ENCODE measurements at regions not wholly inside any gene's neighbourhood (a gene's known extent, or its start where the extent isn't known, plus 50 kb on each side); places are given as distances from the start of the nearest gene placed in this dataset.

DNA sequence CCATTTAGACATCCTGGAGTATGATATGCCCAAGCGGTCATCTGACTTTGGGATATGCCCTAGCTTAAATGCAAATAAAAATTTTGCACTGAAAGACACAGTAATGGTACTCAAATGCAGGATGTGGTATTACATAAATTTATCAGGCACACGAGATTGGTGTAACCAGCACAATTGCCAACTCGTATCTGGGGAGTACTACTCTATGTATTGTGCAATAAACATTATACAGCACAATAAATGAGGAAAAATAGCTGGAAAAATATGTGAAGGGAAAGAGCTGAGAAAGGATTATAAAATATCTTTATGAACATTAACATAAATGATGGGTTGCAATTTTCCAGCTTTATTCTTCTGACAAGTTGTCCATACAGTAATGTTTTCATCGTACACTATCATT is 505.5 kb upstream of the TENM3 start:
- Histone ChIP-seq H3K4me3 (ENCODE audit: low read length) (no peak overlapping the region), H3K9ac (ENCODE audit: low read depth, low read length) (no peak overlapping the region), H3K4me1 (ENCODE audit: insufficient read depth, low read length) (no peaks in the 10 kb centered on the region), H3K9me3 (ENCODE audit: insufficient read depth, low read depth, low read length) (no peaks in the 10 kb centered on the region), H3K36me3 (ENCODE audit: insufficient read depth, low read length) (no peaks in the 10 kb centered on the region), H3K27me3 (ENCODE audit: insufficient read depth, low read length) (no peaks in the 10 kb centered on the region), H3K27ac (ENCODE audit: low read depth, low read length) (no peak overlapping the region)
- WGBS = 100% methylated on average over 3 of the region's 4 CpGs

DNA sequence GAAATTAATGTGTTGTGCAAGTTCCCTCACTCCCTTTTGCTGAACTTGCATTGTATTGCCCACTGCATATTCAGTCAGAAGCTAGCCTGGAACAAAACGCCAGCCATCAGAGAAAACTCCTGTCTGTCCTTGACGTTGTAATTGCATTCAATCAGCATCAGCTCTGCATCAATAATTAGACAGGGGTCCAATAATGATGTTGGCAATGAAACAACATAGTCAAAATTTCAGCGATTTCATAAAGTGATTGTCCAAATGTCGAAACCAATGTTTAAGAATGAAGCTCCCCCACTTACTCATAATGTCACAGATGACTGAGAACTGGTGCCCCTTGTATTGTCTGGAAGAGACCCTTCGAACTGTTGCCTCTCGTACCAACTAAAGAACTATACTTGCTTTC is 504.2 kb upstream of the TENM3 start:
- Histone ChIP-seq H3K27me3 (ENCODE audit: insufficient read depth, low read length) (no peaks in the 10 kb centered on the region), H3K9ac (ENCODE audit: low read depth, low read length) (no peak overlapping the region), H3K36me3 (ENCODE audit: insufficient read depth, low read length) (no peaks in the 10 kb centered on the region), H3K4me3 (ENCODE audit: low read length) (no peak overlapping the region), H3K4me1 (ENCODE audit: insufficient read depth, low read length) (no peaks in the 10 kb centered on the region), H3K9me3 (ENCODE audit: insufficient read depth, low read depth, low read length) (no peaks in the 10 kb centered on the region), H3K27ac (ENCODE audit: low read depth, low read length) (no peak overlapping the region)
- WGBS = 93% methylated on average over 6 of the region's 6 CpGs

- peaks cover 5% of the 10 kb centered on the region for H3K4me1 ChIP-seq (ENCODE audit: insufficient read depth, low read length)
- WGBS = 97% methylated on average over 6 of the region's 6 CpGs
- H3K4me3 ChIP-seq (ENCODE audit: low read length) = no peak overlapping the region
- no peak overlapping the region for H3K9ac ChIP-seq (ENCODE audit: low read depth, low read length)
- no peaks in the 10 kb centered on the region for H3K27me3 ChIP-seq (ENCODE audit: insufficient read depth, low read length)
- no peak overlapping the region for H3K27ac ChIP-seq (ENCODE audit: low read depth, low read length)
- no peaks in the 10 kb centered on the region for H3K9me3 ChIP-seq (ENCODE audit: insufficient read depth, low read depth, low read length)
- no peaks in the 10 kb centered on the region for H3K36me3 ChIP-seq (ENCODE audit: insufficient read depth, low read length)
Measured at GRCh38 chr4:181741513-181741912, 501.7 kb upstream of the TENM3 start.

DNA sequence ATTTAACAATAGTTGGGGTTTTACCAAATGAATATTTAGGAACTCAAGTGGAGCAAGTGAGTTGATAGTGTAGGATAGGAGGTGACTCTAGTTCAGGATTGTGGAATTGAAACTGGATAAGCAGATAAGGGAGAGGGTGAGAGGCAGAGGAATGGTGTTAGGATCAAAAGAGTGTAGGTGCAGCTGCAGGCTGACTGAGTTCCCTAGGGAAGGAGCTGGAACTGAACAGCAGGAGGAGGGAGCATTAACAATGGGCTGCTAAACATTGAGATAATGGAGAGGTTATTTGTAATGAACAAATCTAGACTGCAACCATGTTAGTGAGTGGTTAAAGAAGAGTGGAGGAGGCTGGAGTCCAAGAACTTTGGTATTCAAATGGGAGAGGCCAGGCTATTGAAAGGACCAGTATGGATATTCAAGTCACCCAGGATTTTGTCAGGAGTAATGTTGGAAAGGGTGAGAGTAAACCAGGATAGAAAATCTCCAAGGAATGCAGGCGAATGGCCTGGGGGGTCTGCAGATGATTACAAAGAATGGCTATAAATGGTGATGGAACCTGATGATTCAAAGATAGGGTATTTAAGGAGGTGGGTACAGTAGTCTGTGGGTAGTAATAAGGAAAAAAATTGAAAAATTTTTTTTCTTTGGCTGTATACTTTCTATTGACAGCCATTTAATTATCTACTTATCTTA is 497.1 kb upstream of the TENM3 start:
- Histone ChIP-seq H3K36me3 (ENCODE audit: insufficient read depth, low read length) (no peaks in the 10 kb centered on the region), H3K4me3 (ENCODE audit: low read length) (no peak overlapping the region), H3K27ac (ENCODE audit: low read depth, low read length) (no peak overlapping the region), H3K4me1 (ENCODE audit: insufficient read depth, low read length) (peaks cover 5% of the 10 kb centered on the region), H3K9me3 (ENCODE audit: insufficient read depth, low read depth, low read length) (no peaks in the 10 kb centered on the region), H3K27me3 (ENCODE audit: insufficient read depth, low read length) (no peaks in the 10 kb centered on the region), H3K9ac (ENCODE audit: low read depth, low read length) (no peak overlapping the region)
- WGBS = 73% methylated on average over 1 of the region's 1 CpG

DNA sequence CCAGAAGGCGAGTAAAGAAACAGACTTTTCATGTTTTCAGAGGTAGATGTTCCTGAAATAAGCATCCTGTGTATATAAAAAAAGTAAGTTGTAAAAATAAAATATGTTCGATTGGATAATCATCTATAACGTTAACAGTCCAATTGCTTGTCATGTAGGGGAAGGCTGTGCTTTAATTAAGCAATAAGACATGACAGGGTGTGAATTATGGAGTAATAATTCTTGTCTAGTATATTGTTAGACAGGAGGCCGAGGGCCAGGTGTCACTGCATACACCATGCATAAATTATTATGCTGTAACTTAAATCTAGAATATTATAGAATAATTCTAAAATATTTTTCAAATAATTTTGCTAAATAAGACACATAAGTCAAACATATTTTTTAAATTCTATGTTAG is 494.6 kb upstream of the TENM3 start:
- H3K4me1 ChIP-seq (ENCODE audit: insufficient read depth, low read length) = peaks cover 5% of the 10 kb centered on the region
- no peaks in the 10 kb centered on the region for H3K27me3 ChIP-seq (ENCODE audit: insufficient read depth, low read length)
- no peak overlapping the region for H3K9ac ChIP-seq (ENCODE audit: low read depth, low read length)
- H3K36me3 ChIP-seq (ENCODE audit: insufficient read depth, low read length) = no peaks in the 10 kb centered on the region
- 92% methylated on average over 4 of the region's 4 CpGs for WGBS
- H3K4me3 ChIP-seq (ENCODE audit: low read length) = no peak overlapping the region
- no peak overlapping the region for H3K27ac ChIP-seq (ENCODE audit: low read depth, low read length)
- no peaks in the 10 kb centered on the region for H3K9me3 ChIP-seq (ENCODE audit: insufficient read depth, low read depth, low read length)

GRCh38 chr4:181752516-181752915 is 490.7 kb upstream of the TENM3 start:
- 94% methylated on average over 2 of the region's 6 CpGs for WGBS

GRCh38 chr4:181753207-181753606 is 490.0 kb upstream of the TENM3 start:
- Histone ChIP-seq H3K27ac (ENCODE audit: low read depth, low read length) (no peak overlapping the region), H3K36me3 (ENCODE audit: insufficient read depth, low read length) (no peaks in the 10 kb centered on the region), H3K9me3 (ENCODE audit: insufficient read depth, low read depth, low read length) (no peaks in the 10 kb centered on the region), H3K9ac (ENCODE audit: low read depth, low read length) (no peak overlapping the region), H3K27me3 (ENCODE audit: insufficient read depth, low read length) (no peaks in the 10 kb centered on the region), H3K4me1 (ENCODE audit: insufficient read depth, low read length) (peaks cover 14% of the 10 kb centered on the region), H3K4me3 (ENCODE audit: low read length) (no peak overlapping the region)
- WGBS = 92% methylated on average over 4 of the region's 4 CpGs

More at GRCh38 chr4:181752516-181752915, 490.7 kb upstream of the TENM3 start:
- Histone ChIP-seq H3K4me3 (ENCODE audit: low read length) (no peak overlapping the region), H3K27me3 (ENCODE audit: insufficient read depth, low read length) (no peaks in the 10 kb centered on the region), H3K9ac (ENCODE audit: low read depth, low read length) (no peak overlapping the region), H3K36me3 (ENCODE audit: insufficient read depth, low read length) (no peaks in the 10 kb centered on the region), H3K9me3 (ENCODE audit: insufficient read depth, low read depth, low read length) (no peaks in the 10 kb centered on the region), H3K4me1 (ENCODE audit: insufficient read depth, low read length) (peaks cover 11% of the 10 kb centered on the region), H3K27ac (ENCODE audit: low read depth, low read length) (no peak overlapping the region)

- Histone ChIP-seq H3K27ac (ENCODE audit: low read depth, low read length) (no peak overlapping the region), H3K4me1 (ENCODE audit: insufficient read depth, low read length) (peaks cover 23% of the 10 kb centered on the region), H3K9me3 (ENCODE audit: insufficient read depth, low read depth, low read length) (no peaks in the 10 kb centered on the region), H3K4me3 (ENCODE audit: low read length) (no peak overlapping the region), H3K36me3 (ENCODE audit: insufficient read depth, low read length) (no peaks in the 10 kb centered on the region), H3K27me3 (ENCODE audit: insufficient read depth, low read length) (no peaks in the 10 kb centered on the region), H3K9ac (ENCODE audit: low read depth, low read length) (no peak overlapping the region)
- WGBS = 89% methylated on average over 5 of the region's 5 CpGs
Measured at GRCh38 chr4:181755846-181756245, 487.4 kb upstream of the TENM3 start.

DNA sequence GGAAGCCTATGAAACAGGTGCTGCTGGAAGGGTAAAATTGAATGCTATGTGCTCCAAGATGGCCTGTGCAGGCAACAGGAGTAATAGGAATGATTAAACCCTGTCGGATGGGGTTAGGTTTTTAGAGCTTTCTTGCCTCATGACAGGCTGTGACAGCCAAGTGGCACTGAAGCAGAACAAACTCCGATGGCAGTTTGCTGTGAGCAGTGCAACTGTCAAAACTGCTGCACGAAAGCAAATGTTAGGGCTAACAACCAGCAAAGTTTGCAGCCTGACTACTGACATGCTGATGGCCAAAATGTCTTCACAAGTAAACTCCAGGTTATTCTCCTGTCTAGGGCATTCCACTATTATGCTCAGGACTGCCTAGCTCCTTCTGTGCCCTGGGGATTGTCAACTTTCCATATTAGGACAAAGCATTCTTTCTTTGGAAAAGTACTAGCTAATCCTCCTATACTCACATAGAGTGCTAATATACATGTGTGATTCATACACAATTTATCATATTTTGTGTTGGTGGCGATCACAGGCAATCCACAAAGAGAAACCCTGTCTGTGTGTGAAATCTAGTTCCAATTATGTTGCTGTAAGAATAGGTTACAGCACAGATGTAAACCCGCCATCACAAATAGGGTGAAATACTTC is 486.6 kb upstream of the TENM3 start:
- no peak overlapping the region for H3K4me3 ChIP-seq (ENCODE audit: low read length)
- no peaks in the 10 kb centered on the region for H3K36me3 ChIP-seq (ENCODE audit: insufficient read depth, low read length)
- WGBS = 83% methylated on average over 4 of the region's 5 CpGs
- no peak overlapping the region for H3K27ac ChIP-seq (ENCODE audit: low read depth, low read length)
- no peak overlapping the region for H3K9ac ChIP-seq (ENCODE audit: low read depth, low read length)
- no peaks in the 10 kb centered on the region for H3K27me3 ChIP-seq (ENCODE audit: insufficient read depth, low read length)
- no peaks in the 10 kb centered on the region for H3K9me3 ChIP-seq (ENCODE audit: insufficient read depth, low read depth, low read length)
- H3K4me1 ChIP-seq (ENCODE audit: insufficient read depth, low read length) = peaks cover 23% of the 10 kb centered on the region

- Histone ChIP-seq H3K27me3 (ENCODE audit: insufficient read depth, low read length) (no peaks in the 10 kb centered on the region), H3K36me3 (ENCODE audit: insufficient read depth, low read length) (no peaks in the 10 kb centered on the region), H3K4me3 (ENCODE audit: low read length) (no peak overlapping the region), H3K4me1 (ENCODE audit: insufficient read depth, low read length) (peaks cover 23% of the 10 kb centered on the region), H3K27ac (ENCODE audit: low read depth, low read length) (no peak overlapping the region), H3K9ac (ENCODE audit: low read depth, low read length) (no peak overlapping the region), H3K9me3 (ENCODE audit: insufficient read depth, low read depth, low read length) (no peaks in the 10 kb centered on the region)
- WGBS = 85% methylated on average over 3 of the region's 3 CpGs
Measured at GRCh38 chr4:181757098-181757497, 486.1 kb upstream of the TENM3 start.

DNA sequence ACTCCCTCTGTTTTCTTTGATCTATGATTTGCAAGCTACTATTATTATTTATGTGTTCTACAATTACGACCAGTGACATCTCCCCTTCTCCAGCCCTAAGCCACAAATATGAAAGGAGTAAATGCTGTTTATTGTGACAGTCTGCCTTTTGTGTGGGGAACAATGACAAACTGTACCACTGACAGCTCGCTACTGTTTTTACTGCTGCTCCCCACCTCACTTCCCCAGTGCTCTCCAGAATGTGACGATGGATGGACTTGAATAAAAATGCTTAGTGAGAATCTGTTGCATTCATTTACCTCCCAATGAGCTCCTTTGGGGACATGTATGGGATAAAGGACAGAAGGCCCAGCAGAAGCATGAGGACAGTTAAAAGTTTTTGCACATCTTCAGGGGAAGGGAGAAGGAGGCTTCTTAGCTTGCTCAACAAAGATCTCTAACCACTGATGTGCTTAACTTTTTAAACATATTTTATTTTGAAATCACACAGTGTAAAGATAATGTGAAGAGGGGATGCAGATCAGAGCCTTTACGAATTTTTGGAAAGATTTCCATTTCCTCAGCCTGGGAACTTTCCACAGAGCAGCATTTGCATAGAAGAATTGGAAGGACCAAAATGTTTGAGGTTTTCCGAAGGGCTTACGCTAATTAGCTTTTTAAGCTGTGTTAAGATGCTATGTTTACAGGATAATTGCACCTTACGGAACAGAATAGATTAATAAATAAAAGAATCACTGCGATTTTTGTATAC is 485.1 kb upstream of the TENM3 start:
- no peaks in the 10 kb centered on the region for H3K36me3 ChIP-seq (ENCODE audit: insufficient read depth, low read length)
- no peaks in the 10 kb centered on the region for H3K27me3 ChIP-seq (ENCODE audit: insufficient read depth, low read length)
- peaks cover 23% of the 10 kb centered on the region for H3K4me1 ChIP-seq (ENCODE audit: insufficient read depth, low read length)
- no peaks in the 10 kb centered on the region for H3K9me3 ChIP-seq (ENCODE audit: insufficient read depth, low read depth, low read length)
- no peak overlapping the region for H3K27ac ChIP-seq (ENCODE audit: low read depth, low read length)
- no peak overlapping the region for H3K9ac ChIP-seq (ENCODE audit: low read depth, low read length)
- H3K4me3 ChIP-seq (ENCODE audit: low read length) = no peak overlapping the region
- 87% methylated on average over 6 of the region's 8 CpGs for WGBS

Data from HUES64 (cell line).